ENCODE measurements at regions not wholly inside any gene's neighbourhood (a gene's known extent, or its start where the extent isn't known, plus 50 kb on each side); places are given as distances from the start of the nearest gene placed in this dataset.

DNA sequence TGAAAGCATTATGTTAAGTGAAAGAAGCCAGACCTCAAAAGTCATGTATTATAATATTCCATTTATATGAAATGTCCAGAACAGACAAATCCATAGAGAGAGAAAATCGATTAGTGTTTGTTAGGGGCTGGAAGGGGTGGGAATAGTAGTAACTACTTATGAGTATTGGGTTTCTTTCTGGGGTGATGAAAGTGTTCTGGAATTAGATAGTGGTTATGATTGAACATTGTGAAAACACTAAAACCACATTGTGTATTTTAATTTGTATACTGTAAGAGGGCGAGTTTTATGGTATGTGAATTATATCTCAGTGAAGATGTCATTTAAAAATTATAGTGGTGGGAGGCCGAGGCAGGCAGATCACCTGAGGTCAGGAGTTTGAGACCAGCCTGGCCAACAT is 52.0 kb upstream of the KIF13A start:
- TF ChIP-seq POLR2A (IDR thresholded peaks at IDR 0.05), result no peak
- TF ChIP-seq, protein P1, sequence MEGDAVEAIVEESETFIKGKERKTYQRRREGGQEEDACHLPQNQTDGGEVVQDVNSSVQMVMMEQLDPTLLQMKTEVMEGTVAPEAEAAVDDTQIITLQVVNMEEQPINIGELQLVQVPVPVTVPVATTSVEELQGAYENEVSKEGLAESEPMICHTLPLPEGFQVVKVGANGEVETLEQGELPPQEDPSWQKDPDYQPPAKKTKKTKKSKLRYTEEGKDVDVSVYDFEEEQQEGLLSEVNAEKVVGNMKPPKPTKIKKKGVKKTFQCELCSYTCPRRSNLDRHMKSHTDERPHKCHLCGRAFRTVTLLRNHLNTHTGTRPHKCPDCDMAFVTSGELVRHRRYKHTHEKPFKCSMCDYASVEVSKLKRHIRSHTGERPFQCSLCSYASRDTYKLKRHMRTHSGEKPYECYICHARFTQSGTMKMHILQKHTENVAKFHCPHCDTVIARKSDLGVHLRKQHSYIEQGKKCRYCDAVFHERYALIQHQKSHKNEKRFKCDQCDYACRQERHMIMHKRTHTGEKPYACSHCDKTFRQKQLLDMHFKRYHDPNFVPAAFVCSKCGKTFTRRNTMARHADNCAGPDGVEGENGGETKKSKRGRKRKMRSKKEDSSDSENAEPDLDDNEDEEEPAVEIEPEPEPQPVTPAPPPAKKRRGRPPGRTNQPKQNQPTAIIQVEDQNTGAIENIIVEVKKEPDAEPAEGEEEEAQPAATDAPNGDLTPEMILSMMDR (IDR thresholded peaks at IDR 0.05), result no peak

All from lower leg skin (tissue), 3 donors.